Brain pericyte (primary cell): ENCODE measurements at regions not wholly inside any gene's neighbourhood (a gene's known extent, or its start where the extent isn't known, plus 50 kb on each side); places are given as distances from the start of the nearest gene placed in this dataset.
"Not testable (repeated sequence)": the region's sequence is repeated elsewhere in the genome, so short reads cannot be mapped to it uniquely, and the experiment has no call there.

ENCODE experiments used
- DNase-seq: peaks from one replicate; pipeline ENCODE4 v3.0.0-alpha.2; 2012; ENCODE audit warnings: low read depth, low spot score

DNA sequence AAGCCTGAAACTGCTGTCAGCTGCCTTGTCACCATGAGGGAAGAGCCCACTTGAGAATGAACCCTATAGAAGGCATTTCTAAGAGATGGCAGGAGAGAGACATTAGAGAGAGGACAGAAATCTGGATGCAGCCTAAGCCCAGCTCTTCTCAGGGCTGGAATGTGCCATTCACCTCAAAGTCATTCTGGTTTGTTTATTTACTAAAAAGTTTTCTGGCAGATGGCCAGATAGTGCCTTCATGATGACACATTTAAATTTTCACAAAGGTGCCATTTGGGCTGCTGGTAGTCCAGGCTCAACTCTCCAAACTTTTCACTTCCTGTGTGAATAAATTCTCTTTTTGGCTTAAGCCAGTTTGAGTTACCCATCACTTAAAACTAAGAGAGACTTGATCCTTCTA is 144.6 kb upstream of the ZNF366 start:
- DNase-seq: no peak

DNA sequence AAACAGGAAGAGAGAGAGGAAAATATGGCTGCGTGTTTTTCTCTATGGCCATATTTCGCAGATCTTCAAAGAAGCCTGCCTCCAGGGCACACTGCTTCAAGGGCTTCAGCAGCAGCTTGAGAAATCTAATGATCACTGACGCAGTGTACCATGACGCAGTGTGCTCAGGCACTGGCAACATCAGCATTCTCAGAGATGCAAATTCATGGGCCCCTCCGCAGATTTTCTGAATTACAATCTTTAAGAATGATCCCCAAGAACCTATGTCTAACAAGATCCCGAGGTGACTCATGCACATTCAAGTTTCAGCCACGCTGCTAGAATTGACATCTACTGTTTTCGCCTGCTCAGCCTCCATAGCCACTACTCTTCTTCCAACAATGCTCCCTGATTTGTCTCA is 143.9 kb upstream of the ZNF366 start:
- no peak for DNase-seq

DNA sequence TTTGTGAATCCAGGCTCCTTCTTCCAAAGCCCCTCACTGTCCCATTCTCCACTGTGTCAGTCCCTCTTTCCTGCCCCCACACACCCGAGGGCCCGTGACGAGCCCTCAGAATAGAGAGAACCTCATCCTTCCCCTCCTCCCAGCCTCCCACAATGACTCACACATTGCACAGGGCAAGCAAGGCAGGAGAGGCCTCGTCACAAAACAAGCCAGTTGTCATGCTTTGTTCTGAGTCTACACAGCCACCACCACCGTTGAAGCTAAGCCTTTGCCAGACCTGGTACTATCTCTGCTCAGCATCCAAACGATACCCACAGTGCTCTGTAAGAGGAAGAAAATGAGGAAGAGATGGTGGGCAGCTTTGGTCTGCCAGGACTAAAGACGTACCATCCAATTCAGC is 142.2 kb upstream of the ZNF366 start:
- DNase-seq: no peak

DNA sequence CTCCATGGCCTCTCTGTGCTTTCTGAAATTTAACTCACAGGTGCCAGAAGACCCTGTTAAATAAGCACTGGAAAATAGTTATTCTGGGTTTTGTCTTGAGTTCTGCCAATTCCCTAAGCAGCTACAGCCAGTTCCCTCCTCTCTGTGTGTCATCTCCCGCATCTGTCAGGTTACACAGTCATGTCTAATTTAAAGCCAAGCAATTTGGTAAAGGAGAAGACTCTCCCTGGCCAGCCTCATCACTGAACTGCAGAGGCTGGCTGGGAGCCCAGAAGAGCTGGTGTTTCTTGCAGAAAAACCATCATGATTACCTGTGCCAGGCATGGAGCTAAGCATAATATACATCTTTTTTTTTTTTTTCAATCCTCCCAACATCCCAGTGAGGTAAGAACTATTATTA is 141.3 kb upstream of the ZNF366 start:
- DNase-seq: no peak

DNA sequence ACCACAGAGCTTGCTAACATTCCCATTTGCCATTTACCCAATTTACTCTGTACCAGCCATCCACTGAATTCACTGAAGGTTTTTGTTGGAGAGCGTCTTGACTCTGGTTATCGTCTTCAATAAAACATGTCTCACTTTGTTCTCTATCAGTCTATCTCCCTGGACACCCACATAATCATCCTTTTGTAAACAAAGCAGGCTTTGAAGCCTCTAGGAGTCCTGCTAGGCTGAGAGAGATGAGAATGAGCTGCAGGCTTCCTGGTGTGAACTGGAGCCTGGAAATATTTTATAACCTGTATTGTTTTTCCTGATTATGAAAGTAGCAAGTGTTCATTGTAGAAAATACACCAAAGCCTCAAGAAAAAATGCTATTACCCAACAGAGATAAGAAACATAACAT is 140.6 kb upstream of the ZNF366 start:
- DNase-seq: no peak

DNA sequence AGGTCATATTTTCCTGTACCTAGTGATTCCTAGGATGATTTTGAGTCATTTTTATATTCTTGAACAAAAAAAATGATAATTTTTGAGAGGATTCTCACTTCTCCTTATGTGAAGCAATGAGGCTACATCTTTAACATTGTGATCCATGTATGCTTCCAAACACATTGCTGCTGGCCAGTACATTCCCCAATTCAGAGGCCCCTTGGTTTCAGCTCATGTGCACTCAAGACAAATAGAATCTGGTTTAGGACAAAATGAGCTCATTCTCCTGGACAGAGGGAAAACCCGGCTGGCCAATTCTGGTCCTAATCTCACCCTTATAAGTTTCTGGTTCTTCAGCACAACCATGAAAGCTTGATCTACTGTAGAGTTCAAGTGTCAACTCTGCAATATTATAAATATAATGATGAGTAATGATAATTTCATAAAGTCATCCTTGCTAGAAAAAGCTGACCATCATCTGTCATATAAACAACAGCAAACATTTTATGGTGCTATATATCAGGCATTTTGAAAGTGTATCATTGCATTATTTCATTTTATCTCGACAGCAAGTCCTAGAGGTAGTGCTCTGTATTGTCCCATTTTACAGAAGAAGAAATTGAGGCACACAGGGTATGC is 139.1 kb upstream of the ZNF366 start:
- DNase-seq: no peak

DNA sequence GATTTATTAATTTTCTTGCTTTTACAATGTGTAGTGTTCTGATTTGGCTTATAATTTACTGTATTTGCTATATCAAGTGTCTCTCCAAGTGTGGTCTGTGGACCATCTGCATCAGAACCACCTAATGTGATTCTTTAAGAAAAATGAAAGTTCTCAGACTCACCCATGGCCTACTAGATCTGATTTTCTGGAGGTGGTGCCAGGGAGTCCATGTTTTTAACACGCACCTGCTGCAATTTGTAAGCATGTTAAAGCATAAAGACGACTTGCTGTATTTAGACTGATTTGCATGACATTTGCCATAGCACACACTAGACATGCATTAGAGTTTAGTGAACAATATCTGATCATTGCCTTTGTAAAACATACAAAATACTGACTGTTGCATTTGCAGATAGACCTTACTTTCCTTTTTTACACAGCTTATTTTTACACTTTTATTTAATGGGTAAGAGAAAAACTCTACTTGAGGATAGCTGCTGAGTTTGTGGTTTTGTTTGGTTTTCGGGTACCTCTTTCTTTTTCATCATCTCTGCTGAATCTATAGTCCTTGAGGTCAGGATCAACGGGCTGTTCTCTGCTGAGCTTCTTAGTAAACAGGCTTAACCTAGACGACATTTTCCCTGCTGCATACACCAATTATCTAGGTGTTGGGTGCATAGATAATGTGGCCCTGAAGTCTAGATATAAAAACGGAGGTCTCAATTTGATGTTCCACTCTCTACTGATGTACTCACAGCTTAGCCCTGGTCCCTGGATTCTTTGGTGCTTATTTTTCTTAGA is 138.0 kb upstream of the ZNF366 start:
- no peak for DNase-seq

DNA sequence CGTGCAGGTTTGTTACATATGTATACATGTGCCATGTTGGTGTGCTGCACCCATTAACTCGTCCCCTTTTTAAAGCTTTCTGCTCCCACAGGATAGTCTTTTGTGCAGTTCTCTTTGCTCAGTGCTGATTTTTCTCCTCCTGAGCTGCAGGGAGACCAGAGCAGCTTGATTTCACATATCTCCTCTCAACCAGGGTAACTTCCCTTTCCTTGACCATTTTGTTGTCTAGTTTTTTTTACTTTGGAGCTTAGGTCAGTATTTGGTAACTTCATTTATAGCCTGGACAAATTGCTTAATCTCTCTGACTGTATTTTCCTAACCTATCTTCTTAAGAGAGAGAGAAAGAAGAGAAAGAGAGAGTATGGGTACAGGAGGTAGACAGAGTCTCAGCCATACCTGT is 137.1 kb upstream of the ZNF366 start:
- no peak for DNase-seq

DNA sequence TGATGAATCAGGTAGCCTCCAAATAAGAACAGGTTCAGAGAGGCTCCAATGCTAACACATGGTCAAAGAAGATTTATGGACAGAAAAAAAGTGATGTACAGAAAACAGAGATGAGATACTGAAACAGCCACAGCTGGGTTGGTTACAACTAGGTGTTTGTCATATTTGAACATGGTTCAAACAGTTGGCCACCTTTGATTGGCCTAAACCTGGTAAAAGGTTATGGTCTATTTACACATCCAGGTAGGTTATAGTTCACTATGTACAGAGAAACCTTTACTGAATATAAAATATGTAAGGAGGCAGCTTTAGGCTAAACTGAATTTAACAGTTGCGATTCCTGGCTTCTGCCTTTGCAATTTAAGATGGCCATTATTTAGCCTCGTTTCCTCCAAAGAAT is 134.0 kb upstream of the ZNF366 start:
- no peak for DNase-seq

DNA sequence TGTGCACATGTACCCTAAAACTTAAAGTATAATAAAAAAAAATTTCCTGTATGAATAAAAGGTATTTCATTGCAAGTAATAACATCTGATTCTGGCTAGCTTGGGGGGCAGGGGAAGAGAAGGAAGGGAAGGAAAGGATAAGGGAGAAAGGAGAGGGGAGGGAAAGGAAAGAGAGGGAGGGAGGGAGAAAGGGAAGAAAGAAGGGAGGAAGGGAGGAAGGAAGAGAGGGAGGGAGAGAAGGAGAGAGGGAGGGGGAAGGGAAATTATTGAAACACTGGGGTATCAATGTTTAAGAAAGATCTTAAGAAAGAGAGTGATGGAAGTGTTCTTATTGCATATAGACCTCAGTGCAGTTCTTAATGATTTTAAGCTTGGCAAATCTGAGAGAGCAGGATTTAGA is 129.8 kb upstream of the ZNF366 start:
- DNase-seq: no peak

DNA sequence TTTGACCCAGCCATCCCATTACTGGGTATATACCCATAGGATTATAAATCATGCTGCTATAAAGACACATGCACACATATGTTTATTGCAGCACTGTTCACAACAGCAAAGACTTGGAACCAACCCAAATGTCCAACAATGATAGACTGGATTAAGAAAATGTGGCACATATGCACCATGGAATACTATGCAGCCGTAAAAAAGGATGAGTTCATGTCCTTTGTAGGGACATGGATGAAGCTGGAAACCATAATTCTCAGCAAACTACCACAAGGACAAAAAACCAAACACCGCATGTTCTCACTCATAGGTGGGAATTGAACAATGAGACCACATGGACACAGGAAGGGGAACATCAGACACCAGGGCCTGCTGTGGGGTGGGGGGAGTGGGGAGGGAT is 129.4 kb upstream of the ZNF366 start:
- DNase-seq: not testable (repeated sequence)

DNA sequence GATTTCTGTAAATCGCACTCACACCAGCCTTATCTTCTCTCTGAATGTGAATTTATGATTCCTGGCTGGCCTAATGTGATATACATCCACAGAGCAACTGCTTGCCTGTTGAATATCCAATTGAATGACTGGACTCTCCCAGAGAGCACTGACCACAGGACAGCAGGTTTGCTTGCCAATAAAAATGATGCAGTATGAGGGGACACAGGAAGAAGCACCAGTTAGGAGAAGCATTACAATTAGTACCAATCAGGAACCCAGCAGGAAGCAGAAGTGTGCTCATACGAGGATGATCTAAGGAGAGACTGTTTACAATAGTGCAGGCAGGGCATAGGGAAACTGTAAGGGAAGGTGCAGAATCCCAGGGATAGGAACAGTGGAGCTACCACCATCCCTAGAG is 127.2 kb upstream of the ZNF366 start:
- no peak for DNase-seq

DNA sequence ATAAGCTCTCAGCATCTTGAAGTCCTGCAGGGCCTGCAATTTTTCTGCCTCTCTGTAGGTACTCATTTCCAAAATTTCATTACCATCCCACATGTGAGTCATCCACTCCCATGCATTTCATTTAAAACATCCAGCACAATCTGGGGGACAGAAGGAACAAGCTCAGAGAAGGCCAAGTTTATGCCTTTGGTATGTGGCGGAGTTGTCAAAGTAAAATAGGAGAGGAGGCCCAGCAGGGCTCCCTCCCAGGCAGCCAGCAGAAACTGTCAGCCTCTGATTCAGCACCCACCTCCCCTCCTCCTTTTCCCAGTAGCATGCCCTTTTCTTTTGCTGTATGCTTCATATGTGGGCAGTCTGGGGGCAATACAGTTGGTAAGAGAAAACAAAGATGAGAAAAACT is 126.4 kb upstream of the ZNF366 start:
- no peak for DNase-seq

DNA sequence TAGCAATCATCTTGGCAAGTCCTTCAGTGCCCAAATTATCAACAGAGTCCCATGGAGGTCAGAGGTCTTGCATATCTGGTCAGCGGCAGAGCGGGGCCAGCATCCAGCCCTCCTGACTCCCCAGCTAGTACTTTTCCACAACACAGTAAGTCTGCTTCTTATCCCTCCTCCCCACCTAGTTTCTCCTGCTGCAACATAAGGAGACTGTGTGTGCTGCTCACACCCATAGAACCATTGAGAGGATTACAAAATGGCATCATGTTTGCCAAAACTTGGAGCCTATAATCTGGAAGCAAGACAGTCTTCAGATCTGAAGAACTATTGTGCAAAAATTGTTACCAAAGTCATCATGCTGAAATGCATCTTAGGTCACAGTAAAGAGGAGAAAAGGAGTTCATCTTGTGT is 125.8 kb upstream of the ZNF366 start:
- no peak for DNase-seq

DNA sequence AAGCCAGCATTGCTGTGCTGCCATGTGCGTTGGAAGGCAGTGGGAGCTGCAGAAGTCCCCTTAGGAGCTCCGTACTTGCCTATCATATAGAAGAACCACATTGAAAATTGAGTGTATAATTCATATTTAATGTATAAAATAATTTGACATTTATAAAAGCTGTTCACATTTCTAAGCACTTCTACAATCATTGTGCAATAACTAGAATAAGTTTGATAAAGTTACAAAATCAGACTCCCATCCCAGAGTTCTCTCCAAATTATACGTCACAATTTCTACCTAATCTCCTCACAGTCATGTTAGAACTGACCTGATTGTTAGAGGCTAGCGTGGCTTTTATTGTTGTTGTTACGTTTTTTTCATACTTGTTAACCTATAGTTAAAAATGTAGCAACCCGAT is 123.5 kb upstream of the ZNF366 start:
- DNase-seq: no peak

DNA sequence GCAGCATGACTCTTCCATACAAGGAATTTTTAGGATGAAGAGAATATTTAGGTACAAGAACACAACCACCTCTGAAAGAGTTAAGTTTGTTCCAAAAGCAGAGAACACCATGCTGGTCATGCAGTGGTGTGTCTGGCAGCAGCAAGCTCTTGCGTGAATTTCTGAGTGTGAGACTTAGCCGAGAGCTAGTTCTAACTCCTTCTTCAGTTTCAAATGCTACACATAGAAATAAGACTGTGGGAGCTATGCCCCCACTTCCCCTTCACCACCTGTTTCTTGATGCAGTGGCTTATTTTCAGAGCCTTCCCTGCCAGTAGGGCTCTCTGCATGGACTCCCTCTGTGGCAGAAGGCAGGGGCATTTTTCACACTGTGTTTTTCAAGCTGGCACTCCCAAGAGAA is 122.9 kb upstream of the ZNF366 start:
- no peak for DNase-seq

DNA sequence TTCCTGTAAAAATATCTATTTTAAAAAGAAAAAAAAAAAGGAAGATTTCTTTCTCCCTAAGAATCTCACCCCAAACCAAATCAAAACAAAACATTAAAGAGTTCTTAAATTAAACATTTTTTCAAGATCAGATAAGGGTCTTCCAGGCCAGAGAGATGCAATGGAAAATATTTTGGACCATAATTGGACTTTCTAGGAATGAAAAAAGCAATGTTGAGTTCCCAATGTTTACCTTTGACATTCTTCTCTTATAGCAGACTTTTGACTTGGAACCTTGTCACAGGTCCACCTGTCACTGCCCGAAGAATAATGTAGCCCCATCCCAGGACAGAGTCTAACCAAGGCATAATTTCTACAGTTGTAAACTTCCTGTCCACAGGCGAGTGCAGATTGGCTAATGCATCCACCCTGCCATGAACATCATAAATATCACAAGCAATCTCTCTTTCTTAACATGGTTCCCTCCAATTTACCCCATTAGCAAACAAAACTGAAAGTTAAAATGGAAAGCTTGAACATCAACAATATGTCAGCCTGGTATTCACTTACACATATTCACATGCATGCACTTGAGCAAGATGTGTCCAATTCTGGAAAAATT is 121.7 kb upstream of the ZNF366 start:
- DNase-seq: no peak

DNA sequence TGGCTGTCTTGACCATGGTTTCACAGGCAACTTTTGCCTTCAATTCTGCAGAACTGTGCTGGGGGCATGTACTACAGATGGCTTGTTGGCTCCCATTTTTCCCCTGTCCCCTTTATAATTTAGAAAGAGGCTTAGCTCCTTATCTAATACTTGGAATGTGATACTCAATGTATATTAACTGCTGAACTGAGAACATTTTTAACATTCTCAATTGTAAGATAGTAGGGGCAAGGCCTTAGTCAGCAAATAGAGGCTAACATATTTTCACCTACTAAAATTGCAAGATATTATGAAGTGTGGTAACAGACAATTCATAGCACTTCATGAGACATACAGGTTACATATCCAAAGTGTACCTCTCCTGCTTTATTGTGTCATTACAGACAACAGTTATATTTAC is 118.1 kb upstream of the ZNF366 start:
- no peak for DNase-seq

DNA sequence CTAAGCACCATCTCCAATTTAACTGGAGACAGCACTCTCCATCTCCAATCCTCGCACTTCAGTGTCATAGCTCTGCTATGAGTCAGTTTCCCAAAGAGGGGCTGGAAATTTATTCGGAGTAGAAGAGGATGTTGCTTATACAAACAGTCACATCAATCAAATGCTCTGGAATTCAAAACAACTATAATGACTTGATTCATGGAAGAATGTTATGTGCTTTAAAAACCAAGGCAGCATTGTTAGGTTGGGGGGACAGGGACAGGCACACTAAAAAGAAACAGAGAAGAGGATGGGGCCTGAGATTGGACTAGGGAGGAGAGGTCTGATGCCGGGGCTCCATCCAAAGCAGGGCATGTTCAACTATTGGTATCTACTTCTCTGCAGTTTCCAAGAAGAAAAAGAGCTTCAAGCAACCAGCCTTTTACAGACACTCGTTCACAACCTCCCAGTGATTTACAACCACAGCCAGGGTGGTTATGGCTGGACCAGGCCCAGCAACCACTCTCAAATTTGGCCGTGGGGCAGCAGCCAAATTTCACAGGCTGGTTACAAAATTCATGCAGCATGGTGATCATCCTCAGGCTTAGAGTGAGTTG is 117.5 kb upstream of the ZNF366 start:
- no peak for DNase-seq

DNA sequence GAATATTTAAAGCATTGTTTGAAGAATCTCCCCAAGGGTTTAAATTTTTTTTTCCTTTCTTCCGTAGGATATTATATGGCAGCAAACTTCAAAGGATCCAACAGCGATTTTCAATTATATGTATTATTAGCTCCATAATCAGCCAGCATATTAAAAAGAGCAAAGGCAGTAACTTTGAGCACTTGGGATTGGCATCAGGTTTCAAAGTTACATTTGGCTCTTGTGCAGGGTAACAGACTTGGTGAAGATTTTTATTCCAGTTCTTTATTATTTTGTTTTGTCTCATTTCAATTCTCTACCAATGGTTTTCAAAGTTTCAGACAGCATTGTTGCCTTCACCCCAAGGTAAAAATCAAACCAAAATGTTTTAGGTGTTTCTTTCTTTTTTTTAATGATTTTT is 116.7 kb upstream of the ZNF366 start:
- DNase-seq: no peak

DNA sequence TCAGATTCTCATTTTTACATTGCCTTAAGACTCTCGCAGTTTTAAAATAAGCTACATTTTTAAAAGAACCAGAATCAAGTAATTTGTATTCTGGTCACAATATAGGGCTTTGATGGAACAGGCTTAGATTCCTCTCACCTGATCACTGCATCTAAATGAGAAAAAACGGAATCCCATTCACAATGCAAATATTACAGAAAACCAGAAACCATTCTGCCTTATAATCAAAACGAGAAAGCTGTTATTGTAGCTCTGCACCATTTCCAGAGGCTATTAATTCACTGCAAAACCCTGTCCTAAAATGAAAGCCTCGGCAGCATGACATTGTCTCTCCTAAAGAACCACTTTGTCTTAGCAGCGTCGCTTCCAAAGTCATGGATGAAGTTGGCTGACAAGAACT is 116.1 kb upstream of the ZNF366 start:
- DNase-seq: no peak

DNA sequence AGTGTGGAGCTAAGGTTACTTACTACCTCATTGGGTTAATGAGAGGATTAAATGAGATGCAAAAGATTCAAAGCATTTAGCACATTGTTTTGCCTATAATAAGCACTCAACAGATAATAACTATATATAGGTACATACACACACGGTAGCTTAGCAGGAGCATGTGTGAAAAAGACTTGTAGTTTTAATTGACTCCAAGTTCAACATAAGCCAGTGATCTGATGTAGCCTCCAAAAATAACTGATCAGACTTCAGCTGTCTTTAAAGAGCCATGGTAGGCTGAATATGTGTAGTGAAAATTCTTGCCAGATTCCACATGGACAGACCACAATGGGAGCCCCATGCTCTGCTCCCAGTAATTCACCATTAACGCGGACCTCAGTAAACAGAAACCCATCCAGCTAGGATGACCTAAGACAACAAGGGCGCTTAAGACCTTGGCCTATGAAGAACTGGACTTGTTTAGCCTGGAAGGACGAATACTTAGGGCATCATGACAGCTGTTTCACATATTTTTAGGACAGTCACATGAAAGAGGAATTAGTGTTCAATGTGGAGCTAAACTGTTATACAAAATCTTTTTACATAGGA is 115.1 kb upstream of the ZNF366 start:
- no peak for DNase-seq

DNA sequence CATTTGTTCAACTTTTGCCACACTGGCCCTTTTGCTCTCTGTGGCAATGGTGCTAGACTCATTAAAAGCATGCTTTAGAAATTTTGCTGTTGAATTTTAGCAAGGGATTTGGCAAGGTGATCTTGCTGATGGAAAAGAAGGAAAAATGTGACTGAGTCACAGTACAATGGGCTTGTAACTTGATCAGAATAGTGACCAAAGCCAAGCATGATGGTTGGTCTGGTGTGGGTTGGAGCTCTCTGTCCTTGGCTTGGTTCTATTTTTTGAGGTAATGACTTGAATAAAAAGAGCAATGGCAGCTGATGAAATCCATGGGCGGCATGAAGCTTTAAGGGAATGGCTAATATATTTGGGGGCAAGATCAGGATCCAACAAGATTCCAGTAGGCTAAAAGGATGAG is 114.4 kb upstream of the ZNF366 start:
- DNase-seq: no peak
